NOMO-1 treated with DMSO at 0.1 percent for 48 hours (cell line): ENCODE measurements at regions not wholly inside any gene's neighbourhood (a gene's known extent, or its start where the extent isn't known, plus 50 kb on each side); places are given as distances from the start of the nearest gene placed in this dataset.

Experiments used
- DNase-seq: peaks from one replicate; lab custom pipeline; 2025; ENCODE audit not compliant: unreplicated experiment; lab: John Stamatoyannopoulos, UW

GRCh38 chr6:19972221-19972620 is 135.1 kb downstream of the ID4 start:
- DNase-seq: no peak

GRCh38 chr6:19976411-19977129 is 139.4 kb downstream of the ID4 start:
- DNase-seq: no peak

GRCh38 chr6:19979059-19979458 is 141.9 kb downstream of the ID4 start:
- no peak for DNase-seq

- no peak for DNase-seq
Observed at GRCh38 chr6:19979986-19980385, 142.8 kb downstream of the ID4 start.

- no peak for DNase-seq
Observed at GRCh38 chr6:19983374-19983773, 146.2 kb downstream of the ID4 start.

GRCh38 chr6:19986691-19987438 is 149.7 kb downstream of the ID4 start:
- DNase-seq: no peak

- peak; percentile 2 for DNase-seq
Observed at GRCh38 chr6:19988555-19988954, 151.4 kb downstream of the ID4 start.

- DNase-seq: no peak
Observed at GRCh38 chr6:19991176-19991575, 154.0 kb downstream of the ID4 start.

GRCh38 chr6:19994909-19995308 is 157.7 kb downstream of the ID4 start:
- peak; percentile 47 for DNase-seq

GRCh38 chr6:19995575-19996257 is 158.5 kb downstream of the ID4 start:
- no peak for DNase-seq

GRCh38 chr6:19997104-19997503 is 159.9 kb downstream of the ID4 start:
- no peak for DNase-seq

GRCh38 chr6:19998541-19998940 is 161.4 kb downstream of the ID4 start:
- DNase-seq: no peak

GRCh38 chr6:19999319-20000191 is 162.4 kb downstream of the ID4 start:
- DNase-seq: peak; percentile 57

- DNase-seq: no peak
Observed at GRCh38 chr6:20001286-20001685, 164.1 kb downstream of the ID4 start.

- no peak for DNase-seq
Observed at GRCh38 chr6:20006037-20006436, 168.9 kb downstream of the ID4 start.

- no peak for DNase-seq
Observed at GRCh38 chr6:20008131-20008530, 171.0 kb downstream of the ID4 start.

- DNase-seq: no peak
Observed at GRCh38 chr6:20013066-20013861, 176.1 kb downstream of the ID4 start.

- DNase-seq: no peak
Observed at GRCh38 chr6:20014508-20014907, 177.3 kb downstream of the ID4 start.

GRCh38 chr6:20020526-20020925 is 183.4 kb downstream of the ID4 start:
- DNase-seq: no peak

- no peak for DNase-seq
Observed at GRCh38 chr6:20021795-20022194, 184.6 kb downstream of the ID4 start.
